Hematopoietic multipotent progenitor cell treated with erythropoietin and hydrocortisone succinate and interleukin-3 and kit ligand, for 15 days (in vitro differentiated cells): ENCODE measurements at regions not wholly inside any gene's neighbourhood (a gene's known extent, or its start where the extent isn't known, plus 50 kb on each side); places are given as distances from the start of the nearest gene placed in this dataset.

ENCODE experiments used
- DNase-seq: peaks from one replicate; pipeline ENCODE4 v3.0.0-alpha.2; 2015; ENCODE audit warnings: low spot score

DNA sequence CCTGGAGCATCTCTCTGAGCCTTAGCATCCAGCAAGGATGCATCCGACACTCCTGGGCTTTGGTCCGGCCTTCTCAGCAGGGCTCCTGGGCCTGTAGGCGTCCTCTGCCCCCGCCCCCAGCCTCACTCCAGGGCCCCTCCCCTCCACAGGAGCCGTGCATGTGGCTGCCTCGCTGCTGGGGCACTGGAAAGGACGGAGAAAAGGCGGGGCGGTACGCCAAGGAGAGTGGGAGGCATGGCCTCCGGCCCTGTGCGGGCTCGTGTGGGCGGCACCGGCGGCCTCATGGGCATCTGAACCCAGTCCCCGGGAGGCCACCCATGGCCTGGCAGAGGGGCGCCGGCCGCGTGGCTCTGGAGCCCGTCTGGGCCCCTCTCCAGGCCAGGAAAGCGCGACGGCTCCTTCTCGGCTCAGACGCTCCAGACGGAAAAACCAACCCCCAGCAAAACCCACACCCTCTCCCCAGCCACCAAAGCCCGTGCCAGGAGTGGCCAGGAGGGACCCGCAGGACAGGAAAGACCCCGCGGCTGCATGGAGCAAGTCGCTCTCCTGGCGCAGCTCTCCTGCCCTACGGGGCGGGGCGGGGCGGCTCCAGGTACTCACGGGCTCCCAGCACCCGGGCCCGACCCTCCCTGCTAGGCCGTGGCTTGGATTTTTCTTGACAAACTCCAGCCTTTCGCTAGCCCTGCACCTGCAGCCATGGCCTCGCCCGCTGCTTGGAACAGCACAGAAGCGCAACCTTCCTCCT is 419.9 kb downstream of the QKI start:
- DNase-seq, result no peak

DNA sequence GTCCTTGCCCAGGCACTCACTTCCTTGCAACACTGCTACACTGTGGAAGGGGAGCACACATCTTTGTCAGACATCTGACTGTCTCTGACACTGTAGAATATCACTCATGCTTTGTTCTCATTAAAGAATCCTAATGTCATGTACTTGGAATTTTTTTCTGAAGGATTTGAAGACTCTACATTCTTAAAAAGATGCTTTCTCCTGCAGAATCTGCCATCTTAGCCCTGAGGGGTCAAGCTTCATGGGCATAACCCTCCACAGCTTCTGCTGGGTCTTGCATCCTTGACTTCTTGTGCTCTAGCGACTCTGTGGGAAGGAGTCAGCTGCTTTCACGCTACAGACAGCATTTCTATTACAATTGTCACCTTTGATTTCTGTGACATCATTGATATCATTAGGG is 417.2 kb downstream of the QKI start:
- no peak for DNase-seq

DNA sequence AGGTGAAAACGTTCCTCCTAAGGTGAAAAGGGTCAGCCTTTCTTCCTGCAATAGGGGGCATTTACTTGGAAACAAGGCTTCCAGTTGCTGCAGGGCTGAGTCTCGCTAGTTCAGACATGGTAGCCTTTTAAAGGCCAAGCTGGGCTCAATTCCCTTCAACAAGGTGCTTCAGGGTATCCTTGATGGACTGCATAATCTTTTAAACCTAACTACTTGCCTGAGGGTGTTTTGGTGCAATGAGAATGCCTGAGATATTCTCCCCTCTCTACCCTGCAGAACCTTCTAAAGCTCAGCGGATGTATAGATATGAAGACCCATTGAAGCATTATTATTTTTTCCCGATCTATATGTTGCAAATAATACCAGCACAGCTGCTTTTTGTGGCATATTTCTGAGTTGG is 416.1 kb downstream of the QKI start:
- DNase-seq, result no peak

GRCh38 chr6:163828038-163828795 is 413.7 kb downstream of the QKI start:
- DNase-seq, result no peak

GRCh38 chr6:163827143-163827542 is 412.6 kb downstream of the QKI start:
- DNase-seq, result no peak

GRCh38 chr6:163826629-163827028 is 412.1 kb downstream of the QKI start:
- no peak for DNase-seq

GRCh38 chr6:163825033-163825432 is 410.5 kb downstream of the QKI start:
- DNase-seq, result no peak

DNA sequence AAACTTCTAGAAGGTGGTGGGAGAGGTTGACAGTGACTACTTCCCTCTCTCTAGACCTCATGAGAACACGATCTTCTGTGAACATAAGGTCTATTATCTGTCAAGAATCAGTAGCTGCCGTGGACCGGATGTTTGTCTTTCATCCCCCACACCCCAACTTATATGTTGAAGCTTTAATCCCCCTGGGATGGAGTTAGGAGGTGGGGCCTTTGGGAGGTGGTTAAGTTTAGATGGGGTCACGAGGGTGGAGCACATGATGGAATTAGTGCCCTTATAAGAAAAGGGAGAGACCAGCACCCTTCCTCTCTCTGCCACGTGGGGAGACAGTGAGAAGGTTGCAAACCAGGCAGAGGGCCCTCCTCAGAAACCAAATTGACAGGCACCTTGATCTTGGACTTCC is 409.1 kb downstream of the QKI start:
- no peak for DNase-seq

DNA sequence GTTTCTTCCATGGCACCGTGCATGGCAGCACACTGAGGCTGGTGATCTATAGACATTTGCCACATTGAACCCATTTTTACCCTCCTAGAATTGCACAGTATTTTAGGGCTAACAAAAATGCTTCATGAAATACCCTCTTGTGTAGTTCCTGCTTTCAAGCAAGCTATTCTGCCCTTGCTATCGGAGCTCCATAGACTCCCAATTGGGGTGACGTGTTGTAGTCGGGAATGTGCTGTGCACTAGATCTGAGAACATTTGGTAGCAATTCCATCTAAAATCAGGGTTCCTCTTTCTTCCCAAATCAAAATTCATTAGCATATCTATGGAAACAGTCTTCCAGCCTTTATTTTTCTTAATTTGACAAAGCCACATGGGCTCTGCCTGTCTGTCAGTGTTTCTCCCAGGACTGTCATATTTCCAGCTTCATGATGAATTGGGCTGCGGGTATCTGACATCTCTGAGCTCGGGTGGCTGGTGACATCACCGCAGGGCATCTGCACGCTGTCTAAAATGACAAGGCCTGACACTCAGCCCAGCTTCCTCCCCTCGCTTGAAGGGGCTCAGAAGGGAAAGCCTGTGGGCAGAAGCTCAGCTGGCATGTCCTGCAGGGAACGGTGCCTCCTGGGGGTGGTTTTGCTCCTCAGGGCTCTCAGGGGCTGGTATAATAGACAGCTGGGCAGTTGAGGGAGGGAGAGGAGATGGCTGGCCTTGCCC is 406.4 kb downstream of the QKI start:
- DNase-seq, result no peak

DNA sequence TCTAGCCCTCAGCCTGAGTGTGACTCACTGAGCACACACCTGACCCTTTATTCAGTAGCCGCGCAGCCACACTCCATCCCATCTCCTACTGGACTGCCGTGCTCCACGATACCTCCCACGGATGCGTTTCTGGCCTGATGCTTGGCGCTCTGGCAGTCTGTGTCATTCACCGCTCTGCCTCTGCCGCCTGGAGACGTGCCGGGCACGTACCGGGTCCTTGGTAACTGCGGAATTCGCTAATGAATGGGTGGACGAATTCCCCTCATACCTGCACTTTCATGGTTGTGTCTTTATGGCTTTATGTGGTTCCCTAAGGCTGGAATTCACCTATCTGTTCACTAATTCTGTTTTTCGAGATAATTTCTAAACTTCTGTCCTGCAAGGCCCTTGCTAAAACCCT is 405.7 kb downstream of the QKI start:
- no peak for DNase-seq

DNA sequence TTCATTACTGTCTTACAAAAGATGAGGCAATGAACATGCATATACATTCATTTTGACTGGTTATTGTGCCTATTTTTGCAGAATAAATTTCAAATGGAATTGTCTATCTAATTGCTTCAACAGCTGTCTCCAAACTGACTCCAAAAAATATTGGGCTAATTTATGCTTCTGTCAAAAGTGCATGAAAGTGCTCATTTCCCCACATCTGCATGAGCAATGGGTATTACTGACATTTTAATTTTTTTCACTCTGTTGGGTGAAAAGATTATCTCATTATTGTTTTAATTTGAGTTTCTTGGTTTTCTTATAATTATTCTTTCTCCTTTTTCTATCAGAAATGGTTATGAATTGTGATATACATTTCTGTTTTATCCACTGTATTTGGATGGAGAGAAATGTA is 404.2 kb downstream of the QKI start:
- no peak for DNase-seq

DNA sequence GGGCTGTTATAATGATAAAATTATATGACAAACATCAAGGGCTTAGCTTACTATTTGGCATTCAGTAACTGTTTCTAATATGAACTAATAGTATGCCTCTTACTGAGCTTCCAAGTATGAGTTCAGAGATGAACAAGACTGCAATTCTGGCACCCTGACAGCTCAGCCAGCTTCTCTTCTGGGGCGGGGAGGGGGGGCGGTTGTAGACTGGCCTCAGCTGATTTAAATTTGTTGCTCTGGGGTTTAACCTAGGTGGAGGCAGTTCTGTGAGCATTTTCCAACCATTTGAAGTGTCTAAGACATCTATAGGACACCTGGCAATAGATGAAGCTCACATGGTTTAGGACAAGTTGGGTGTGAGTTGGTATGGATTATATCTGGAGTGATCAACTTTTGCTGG is 401.9 kb downstream of the QKI start:
- DNase-seq, result no peak

DNA sequence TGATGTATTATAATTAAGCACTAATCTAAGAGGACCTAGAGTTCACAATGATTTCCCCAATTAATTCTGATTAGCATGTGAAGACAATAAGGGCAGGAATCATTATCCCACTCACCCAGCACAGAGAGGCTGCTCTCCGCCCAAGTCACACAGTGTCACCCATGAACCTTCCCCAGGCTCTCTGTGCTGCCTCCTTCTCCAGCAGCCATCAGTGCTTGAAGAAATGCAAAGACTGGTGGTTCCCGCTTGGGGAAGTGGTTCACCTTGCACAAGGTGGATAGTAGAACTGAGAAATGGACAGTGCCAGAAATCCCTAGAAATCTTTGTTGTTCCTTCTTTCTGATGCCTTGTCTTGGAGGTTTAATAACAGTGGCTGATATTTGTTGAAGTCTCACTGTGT is 401.3 kb downstream of the QKI start:
- no peak for DNase-seq

- DNase-seq, result no peak
These were observed 400.2 kb downstream of the QKI start for GRCh38 chr6:163814494-163815364.

DNA sequence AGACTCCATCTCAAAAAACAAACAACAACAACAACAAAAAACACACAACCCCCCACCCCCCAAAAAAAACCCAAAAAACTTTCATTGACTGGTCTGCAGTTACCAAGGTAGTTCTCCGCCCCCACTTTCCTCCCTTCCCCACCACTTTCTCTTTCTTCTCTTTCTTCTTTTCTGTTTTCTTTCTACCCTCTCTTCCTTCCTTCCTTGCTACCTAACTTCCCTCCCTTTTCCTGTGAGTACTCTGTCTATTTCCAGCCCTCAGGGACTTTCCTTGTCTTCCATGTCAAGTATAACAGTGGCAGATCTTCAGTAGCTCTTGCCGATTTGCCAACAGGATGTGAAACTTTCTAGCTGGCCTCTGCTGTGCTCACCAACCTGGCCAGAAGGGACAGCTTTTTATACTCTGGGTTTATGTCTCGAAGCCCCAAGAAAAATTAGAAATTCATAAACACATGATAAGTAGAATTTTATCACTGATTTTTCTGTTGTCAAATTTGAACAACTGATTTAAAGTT is 399.5 kb downstream of the QKI start:
- no peak for DNase-seq

- DNase-seq, result no peak
These were observed 396.8 kb downstream of the QKI start for GRCh38 chr6:163811317-163811716.

GRCh38 chr6:163809364-163809763 is 394.8 kb downstream of the QKI start:
- DNase-seq, result no peak

DNA sequence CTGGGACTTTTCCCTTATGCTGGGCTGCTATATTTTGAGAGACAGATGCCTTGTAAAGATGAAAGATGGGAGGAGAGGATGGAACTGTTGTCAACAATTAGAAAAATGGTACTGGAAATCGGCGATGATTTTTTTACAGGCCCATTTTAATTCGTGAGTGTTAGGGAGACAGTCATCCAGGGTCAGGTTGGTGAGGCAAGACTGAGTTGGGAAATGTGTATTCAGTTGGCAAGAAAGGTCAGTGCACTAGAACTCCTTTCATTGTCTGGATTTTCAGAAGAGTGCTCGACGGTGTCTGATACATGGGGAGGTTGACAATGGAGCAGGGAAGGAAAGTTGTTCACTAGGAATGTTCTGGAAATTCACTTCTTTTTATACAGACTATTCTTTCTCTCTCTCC is 394.4 kb downstream of the QKI start:
- no peak for DNase-seq

GRCh38 chr6:163808231-163808630 is 393.7 kb downstream of the QKI start:
- no peak for DNase-seq

DNA sequence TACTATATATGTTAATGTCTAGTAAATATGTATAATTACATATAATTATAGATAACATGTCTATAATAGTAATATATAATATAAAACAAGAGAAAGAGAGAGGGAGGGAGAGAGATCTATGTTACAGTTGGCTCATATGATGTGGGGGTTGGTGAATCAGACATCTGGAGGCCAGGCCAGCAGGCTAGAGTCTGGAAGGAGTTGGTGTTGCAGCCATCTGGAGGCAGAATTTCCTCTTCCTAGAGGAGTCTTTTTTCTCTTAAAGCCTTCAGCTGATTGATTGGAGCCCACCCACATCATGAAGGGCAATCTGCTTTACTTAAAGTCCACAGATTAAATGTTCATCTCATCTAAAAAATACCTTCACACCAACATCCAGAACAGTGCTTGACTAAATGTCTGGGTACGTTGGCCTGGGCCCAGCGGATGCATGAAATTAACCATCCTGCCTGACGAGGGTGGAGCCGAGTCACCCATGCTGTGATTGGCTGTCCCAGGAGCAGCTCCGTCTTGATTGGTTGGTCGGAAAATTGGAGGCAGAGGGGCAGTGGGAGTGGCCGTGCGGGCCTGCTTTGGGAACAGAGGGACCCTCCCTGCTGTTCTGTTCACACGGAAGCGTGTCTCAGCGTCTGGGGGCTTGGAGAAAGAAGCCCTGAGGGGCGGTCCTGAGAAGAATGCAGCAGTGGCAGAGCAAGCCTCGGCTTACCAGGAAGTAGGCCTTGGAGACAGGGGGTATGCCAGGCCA is 392.4 kb downstream of the QKI start:
- no peak for DNase-seq

GRCh38 chr6:163804991-163805390 is 390.5 kb downstream of the QKI start:
- DNase-seq, result no peak
